Stimulated activated CD8-positive, alpha-beta memory T cell treated with anti-CD3 and anti-CD28 coated beads, Interleukin-7, amount 100 ng/mL, for 48 hours (primary cell): ENCODE measurements at regions not wholly inside any gene's neighbourhood (a gene's known extent, or its start where the extent isn't known, plus 50 kb on each side); places are given as distances from the start of the nearest gene placed in this dataset.

Experiments used
- DNase-seq, 2 donors: peaks; one replicate each; pipeline ENCODE4 v3.0.0-alpha.2; 2020; ENCODE audit warnings: low read depth in 1 of 2; ENCODE audit errors: extremely low read depth in 1 of 2

DNA sequence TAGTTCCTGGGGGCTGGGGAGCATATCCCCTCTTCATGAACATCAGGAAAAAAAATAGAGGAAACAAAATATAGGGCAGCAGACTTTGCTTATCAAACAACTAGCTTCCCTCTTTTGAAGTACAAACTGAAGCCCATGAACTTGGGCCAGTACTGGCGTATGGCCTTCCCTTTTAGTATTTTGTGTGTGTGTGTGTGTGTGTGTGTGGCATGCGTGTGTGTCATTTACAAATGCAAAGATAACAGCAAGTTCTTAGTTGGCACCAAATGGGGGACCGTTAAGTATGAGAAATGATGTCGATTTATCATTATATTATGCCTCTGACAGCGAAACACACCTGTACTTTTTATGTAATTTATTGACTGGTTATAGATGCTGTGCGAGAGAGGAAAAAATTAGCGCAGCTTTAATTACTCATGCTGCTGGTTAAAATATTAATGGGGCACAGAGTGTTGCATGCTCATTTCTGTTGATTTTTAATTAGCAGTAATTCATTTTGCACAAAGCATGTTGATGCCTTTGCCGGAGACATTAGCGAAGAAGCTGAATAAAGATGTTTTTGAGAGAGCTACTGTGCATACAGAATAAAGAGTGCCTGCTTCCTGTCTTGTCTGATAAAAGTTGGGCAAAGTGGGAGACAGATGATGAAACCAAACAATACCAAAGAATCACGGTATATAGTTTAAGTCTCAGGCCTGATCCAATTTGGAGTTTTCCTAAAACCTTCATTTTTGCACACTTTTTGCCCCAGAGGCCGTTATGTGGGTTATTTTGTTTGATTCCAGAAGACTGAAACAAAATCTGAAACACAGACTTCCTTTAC is 297.1 kb downstream of the SATB1 start:
- no peak for DNase-seq

DNA sequence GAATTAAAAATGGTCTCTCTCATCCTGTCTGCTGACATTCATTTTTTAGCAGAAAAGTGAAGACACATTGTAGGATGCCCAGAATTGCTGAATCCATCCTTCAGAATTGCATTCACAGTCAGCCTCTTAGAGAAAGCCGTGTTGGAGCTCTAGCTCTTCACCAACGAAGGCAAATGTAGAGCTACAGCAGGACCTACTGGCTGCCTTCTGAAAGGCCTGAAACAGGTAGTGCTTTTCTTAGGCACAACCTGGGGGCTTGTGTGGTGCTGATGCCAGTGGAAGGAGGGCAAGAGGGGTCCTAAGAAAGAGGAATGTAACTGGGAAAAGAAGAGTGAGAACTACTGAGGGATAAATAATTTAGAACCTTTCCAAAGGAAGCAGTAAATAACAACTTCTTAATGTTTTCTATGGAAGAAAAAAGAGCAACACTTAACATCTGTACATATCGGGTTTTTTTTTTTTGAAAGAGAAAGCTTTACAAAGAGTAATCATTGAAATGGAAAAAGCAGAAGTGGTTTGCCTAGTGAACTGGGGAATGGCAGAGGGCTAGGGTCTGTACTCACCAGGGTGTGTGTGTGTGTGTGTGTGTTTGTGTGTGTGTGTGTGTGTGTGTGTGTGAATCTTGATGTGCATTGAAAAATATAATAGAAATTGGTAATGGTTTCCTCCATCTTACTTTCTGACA is 297.8 kb downstream of the SATB1 start:
- DNase-seq = no peak

DNA sequence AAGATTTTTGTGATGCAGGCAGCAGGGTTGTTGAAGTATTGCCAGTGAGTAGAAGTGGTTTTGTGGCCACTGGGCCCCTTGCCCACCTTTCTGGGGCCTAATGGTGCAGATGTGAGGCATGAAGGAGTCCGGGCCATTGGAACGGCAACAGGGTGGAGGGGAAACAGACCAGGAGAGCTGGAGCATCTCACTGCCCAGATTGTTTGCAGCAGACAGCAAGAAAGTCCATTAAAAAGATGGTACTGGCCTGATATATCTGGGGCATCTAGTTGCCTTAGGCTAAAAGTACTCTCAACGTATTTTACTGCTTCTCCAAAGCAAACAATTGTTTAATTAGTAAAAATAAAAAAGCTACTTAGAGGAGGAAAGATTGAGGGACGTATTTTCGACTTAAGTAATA is 298.4 kb downstream of the SATB1 start:
- no peak for DNase-seq

DNA sequence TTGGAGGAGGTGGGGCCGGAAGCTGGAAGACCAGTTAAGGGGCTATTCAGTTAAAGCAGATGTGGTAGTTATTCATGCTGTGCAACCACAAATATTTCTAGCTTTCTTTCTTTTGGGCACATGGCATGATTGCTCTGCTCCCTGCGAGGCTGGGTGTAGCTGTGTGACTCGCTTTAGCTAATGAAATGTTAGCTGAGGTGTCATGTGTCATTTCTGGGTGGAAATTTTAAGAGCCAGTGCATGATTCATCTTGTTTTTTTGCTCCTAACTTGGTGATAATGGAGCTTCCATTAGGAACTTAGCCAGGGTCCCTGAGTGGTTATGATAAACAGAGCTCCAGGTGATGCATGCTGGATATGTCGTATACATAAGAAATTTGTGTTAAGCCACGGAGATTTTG is 300.6 kb downstream of the SATB1 start:
- no peak for DNase-seq

DNA sequence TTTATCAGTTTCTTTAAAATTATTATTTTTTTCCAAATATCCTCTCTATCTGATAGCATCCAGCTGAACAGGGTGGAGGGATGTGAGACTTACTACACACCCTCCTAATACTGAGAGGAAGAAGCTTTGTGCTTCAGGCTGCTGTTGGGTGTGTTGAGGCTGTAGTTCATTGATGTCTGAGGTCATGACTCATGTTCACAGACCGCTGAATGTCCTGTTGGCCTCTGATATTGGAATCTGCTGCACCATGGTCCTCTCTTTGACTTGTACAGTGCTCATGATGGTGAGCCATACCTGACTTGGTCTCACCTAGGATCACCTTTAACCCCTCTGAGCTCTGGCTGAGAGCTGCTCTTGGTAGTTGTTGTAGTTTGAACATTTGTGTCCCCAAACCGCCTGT is 302.9 kb downstream of the SATB1 start:
- no peak for DNase-seq

DNA sequence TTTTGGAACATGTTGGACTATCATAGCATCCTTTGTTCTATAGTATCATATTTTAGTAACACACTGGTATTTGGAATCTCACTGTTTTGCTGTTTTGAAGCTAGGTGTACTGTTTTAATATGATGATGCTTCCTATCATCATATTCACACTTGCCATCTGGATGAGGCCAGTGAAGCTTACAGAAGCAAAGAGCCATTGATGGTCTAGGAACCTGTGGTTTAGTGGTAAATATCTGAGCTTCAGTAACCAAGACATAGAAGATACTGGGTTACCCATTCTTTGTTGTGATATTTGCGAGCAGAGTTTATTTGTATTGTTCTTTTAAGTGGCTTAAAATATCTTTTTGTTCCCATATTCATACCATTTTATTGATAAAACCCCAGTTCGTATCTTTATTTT is 304.1 kb downstream of the SATB1 start:
- no peak for DNase-seq

DNA sequence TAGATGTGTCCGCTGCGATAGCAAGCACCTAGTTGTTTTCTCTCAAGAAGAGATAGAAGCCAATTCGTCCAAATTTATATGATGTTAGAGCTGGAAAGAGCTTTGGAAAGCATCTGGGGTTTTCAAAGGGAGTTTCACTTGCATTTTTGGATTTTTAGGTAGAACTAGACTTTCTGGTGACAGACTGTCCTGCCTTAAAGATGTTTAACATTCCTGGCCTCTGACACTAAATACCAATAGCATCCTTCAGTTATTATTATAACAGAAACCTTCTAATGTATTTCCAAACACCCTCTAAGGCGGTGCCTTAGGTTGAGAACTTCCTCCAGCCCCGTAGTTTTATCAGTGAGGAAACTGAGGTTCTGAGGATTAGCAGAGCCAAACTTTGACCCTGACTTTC is 305.3 kb downstream of the SATB1 start:
- no peak for DNase-seq

DNA sequence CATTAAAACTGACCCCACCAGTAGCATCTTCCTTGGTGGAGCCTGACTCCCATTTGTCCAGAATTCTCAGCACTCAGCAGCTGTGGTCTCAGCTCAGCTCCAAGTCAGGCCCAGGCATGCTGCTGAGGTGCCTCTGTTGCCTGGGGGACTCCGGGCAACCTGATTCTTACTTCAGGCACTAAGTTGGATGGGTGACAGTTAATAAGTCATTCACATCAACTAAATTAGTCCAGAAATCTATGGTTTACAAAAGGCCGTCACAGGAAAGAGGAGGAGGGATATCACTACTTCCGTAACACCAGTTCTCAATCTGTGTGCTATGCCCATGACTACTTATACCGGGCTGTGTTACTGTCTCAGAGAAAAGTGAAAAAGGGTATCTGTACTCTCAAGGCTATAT is 310.2 kb downstream of the SATB1 start:
- no peak for DNase-seq

DNA sequence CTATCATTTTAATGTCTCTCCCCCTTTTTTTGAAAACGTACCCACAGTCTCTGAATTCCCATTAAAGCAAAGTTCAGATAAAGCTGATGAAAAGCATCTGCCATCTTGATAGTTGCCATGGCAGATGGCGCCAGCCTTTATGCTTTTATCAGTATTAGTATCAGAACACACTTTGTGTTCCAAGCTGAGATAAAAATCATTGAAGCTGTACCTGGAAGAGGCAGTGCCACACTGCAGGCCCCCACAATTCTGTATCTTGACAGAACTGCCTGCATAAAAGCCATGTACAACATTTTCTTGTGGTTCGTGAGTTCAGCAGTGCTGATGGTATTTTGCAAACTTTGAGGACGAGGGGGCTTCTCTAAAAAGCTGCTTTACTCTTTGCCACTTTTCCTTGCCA is 311.7 kb downstream of the SATB1 start:
- DNase-seq = no peak

DNA sequence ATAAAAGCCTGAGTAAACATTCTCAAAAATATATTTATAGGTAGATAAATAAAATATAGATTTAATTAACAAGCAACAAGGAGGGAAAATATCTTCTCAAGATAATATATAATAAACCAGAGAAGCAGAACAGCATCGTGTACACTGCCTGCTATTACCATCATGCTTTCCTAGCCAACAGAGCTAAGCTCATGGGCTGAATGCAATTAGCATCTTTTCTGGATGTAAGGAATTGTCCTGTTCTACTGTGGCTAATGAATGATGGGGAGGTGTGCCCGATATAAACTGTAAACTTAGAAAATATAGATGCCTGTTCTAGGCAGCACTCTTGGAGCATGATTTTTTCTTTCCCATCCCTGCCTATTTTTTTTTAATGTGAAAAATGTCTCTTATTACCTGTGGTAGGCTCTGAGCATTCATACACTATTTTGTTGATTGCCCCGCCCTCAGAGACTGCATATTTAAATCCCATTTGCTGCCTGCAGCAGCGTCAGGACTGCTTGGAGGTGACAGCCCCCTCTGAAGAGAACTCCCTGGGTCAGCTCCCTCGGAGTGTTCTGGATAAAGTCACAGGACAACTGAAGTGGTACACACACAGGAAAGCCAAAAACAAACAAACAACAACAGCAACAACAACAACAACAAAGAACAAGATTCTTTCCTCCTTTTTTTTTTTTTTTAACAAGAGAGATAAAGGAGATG is 312.3 kb downstream of the SATB1 start:
- DNase-seq = no peak

DNA sequence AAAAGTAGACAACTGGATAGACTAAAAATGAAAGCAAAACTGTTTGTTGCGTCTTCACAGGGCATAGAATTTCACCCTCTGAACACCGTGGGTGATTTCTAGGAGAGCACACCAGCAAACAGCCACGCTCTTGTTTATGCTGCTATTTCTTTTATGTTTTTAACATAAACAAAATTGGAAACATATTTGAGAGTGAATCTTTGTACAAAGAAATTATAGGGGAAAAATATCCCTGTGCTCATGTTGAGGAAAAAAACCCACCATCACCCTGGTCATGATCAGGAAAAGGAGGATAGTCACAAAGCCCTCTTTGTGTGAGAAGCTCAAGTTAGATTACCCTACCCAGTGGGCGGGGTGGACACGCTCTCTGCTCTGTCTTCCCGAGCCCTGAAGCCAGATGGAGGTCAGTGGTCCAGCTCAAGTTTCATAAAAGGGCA is 313.3 kb downstream of the SATB1 start:
- no peak for DNase-seq

DNA sequence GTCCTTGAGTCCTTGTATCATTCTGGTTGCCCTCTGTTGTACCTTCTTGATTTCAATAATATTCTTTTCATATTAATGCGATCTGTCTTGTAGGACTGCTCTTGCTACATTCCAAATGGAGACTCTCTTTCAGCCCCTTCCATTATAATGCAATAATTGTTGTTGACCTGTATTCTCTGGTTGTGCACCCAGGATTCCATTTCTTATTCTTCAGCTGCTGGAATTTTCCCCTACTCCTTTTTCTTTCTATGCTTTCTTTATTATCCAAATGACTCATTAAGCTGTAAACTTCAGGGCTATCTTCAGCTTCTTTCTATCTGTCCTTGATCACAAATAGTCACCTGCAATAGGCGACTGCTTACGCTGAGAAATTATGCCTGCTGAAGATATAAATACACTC is 321.5 kb downstream of the SATB1 start:
- no peak for DNase-seq

DNA sequence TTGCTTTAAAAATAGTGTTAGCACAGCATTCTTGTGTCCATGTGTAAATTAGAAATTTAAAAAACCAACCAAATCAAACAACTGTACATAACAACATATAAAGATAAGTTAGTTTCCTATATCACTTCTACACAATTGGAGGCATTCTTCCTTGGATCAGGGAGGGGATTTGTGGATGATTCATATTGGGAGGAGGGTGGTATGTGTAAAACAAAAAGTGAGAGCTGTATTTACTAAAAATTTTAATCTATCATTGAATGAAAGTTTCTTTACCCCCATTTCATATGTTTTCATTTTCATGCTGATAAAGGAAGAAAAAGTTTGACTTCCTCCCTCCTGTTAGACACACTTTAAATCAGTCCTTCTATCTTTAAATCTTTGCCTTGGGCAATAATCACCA is 325.0 kb downstream of the SATB1 start:
- DNase-seq = no peak

DNA sequence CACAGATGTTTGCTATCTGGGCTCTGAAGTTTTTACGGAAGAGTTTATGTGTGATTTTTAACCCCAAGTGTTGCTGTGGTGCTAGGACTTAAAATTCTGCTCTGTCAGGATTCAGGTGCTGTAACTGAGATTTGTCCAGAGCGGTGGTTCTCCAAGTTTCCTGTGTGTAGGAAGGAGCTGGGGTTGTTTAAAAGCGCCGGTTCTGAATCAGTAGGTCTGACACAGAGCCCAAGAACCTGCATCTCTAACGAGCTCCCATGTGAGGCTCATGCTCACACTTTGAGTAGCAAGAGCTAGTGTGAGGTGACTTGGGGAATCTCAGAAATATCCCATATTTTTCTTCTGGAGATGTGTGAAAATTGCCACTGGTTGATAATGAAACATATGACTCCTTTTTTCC is 325.5 kb downstream of the SATB1 start:
- DNase-seq = peak in 1 of 2 donors; percentile 21

DNA sequence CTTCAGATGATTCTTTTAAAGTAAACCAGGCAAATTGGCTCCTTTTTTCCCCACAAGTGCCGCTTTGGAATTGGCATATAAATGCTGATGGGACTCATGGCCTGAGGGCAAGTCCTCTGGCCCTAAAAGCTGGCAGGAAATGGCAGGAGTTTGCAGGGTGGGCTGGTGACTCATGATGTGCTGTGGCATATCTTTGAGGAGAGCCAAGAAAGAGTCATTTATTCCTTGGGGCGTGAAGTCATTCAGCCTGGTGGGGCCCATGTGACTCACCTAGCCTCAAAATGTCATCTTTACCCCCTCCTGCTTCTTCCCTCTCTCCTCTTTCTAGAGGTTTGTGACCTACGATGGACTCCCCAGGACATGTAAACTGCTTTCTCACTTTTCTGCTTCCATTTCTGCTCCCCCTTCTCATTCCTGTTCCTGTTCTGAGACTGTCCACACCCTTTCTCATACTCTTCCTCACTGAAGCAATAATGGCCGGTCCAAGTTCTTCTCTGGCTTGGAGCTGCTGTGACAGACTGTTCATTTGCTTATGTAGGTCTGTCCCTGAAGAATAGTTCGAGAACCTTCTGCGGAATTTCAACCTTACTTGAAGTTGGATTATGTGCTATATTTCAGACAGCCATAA is 326.1 kb downstream of the SATB1 start:
- DNase-seq = peak; percentile 22 to 69

DNA sequence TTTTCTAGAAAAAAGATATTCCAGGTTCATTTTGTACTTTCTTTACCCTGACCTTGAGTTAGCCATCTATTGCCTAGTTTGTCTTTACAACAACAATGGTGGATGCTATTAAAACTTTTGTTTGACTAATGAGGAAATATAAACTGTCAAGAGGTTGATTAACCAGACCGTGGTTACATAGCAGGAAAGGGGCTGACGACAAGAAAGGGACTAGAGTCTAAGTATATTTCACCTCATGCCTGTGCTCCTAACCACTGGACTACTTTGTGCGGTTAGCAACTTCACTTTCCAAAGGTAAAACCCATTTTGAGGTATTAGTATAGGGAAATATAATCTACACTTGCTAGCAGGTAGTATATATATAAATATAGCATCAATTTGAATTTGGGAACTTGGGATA is 327.1 kb downstream of the SATB1 start:
- DNase-seq = no peak

DNA sequence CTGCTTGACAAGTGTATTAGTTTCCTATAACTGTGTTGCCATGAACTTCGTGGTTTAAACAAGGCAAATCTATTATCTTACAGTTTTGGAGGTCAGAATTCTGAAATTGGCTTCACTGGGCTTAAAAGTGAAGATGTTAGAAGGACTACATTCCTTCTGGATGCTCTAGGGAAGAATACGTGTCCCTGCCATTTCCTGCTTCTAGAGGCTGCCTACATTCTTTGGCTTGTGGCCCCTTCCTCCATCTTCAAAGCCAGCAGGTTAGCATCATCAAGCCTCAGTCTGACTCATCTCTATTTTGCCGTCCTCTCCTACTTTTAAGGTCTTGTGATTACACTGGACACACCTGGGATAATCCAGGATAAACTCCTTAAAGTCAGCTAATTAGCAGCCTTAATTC is 327.7 kb downstream of the SATB1 start:
- DNase-seq = no peak

DNA sequence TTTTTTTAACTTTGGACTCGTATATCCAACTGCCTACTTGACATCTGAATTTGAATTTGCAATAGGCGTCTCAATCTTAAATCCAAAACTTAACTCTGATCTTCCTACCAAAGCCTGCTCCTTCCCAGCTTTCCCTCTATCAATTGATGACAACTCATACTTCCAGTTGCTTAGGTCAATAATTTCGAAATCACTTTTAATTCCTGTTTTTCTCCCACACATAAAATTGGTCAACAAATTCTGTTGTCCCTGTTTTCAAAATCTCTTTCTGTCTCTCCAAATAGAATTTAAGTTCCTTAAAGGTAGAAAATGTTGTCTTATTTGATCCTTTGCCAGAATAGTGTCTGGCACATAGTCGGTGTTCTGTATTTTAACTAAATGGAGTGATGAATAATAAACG is 332.4 kb downstream of the SATB1 start:
- no peak for DNase-seq

DNA sequence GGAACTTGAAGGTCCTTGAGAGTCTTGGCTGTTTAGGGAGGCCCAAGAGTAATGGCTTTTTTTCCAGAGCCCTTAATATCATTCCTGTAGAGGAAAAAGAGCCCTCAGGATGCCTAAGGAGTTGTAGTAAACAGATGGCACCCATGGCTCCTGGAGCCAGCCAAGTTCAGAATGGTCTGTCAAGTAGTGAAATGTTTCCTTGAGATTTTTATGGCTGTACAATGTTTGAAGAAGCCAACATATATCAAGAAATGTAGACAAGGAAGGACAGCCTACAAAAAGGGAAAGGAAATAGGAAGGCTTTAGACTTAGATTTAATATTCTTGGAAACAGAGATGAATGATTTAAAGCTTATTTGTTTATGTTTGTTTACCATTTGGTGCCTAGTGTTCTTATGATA is 334.8 kb downstream of the SATB1 start:
- no peak for DNase-seq

DNA sequence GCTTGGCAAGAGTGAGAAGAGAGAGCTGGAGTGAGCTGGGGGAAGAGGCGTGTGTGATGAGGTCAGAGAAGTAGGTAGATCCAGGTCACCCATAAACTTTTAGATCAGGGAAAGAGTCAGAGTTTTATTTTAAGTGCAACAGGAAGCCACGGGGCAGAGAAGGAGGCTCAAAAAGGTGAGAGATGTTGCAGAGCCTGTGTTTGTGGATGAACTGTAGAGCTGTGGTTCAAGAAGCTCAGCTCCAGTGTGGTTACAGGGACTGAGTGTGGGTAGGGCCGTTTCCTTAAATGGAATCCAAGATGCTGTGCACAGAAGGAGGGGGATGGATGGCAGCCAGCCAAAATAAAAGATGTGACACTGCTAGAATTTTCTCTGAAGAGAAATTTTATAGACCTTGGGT is 337.2 kb downstream of the SATB1 start:
- DNase-seq = no peak

DNA sequence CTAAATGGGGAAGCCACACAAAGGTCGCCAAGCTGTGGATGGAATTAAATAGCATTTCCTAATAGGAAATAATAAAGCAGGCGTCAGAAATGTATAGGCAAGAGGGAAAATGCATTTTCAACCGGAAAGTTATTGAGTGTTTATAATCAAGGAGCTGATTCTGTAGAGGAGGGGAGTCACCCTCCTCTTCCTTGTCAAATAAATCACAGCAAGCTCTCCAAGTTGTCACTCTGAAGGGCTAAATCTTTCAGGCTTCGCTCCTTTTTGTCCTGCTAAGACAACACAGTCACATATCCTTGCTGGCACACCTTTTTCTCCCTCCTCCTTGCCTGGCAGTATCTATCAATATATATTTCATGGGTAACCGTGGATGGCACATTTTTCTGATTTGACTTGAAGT is 338.4 kb downstream of the SATB1 start:
- DNase-seq = no peak
